ENCODE measurements at regions not wholly inside any gene's neighbourhood (a gene's known extent, or its start where the extent isn't known, plus 50 kb on each side); places are given as distances from the start of the nearest gene placed in this dataset.

GRCh38 chr17:71496552-71496951, 624.3 kb upstream of the SOX9 start:
- Histone ChIP-seq H3K4me3 (replicated peaks; ENCODE audit: low read depth, low read length) (no peak overlapping the region), H3K36me3 (ENCODE audit: control insufficient read depth, insufficient read depth, low read length) (no peaks in the 10 kb centered on the region), H3K27me3 (replicated peaks; ENCODE audit: control insufficient read depth, insufficient read depth, low read length) (no peaks in the 10 kb centered on the region)
- DNase-seq (ENCODE audit: extremely low read depth, insufficient read length): no peak
- no peak for TF ChIP-seq CTCF (IDR thresholded peaks at IDR 0.05; ENCODE audit: insufficient read depth, low read length, poor library complexity, severe bottlenecking)

- DNase-seq (ENCODE audit: extremely low read depth, insufficient read length): no peak
- Histone ChIP-seq H3K4me3 (replicated peaks; ENCODE audit: low read depth, low read length) (no peak overlapping the region), H3K36me3 (ENCODE audit: control insufficient read depth, insufficient read depth, low read length) (no peaks in the 10 kb centered on the region), H3K27me3 (replicated peaks; ENCODE audit: control insufficient read depth, insufficient read depth, low read length) (no peaks in the 10 kb centered on the region)
- no peak for TF ChIP-seq CTCF (IDR thresholded peaks at IDR 0.05; ENCODE audit: insufficient read depth, low read length, poor library complexity, severe bottlenecking)
Observed at GRCh38 chr17:71500761-71501555, 619.9 kb upstream of the SOX9 start.

- no peak for DNase-seq (ENCODE audit: extremely low read depth, insufficient read length)
- Histone ChIP-seq H3K27me3 (replicated peaks; ENCODE audit: control insufficient read depth, insufficient read depth, low read length) (no peaks in the 10 kb centered on the region), H3K4me3 (replicated peaks; ENCODE audit: low read depth, low read length) (no peak overlapping the region), H3K36me3 (ENCODE audit: control insufficient read depth, insufficient read depth, low read length) (no peaks in the 10 kb centered on the region)
- no peak for TF ChIP-seq CTCF (IDR thresholded peaks at IDR 0.05; ENCODE audit: insufficient read depth, low read length, poor library complexity, severe bottlenecking)
Observed at GRCh38 chr17:71501711-71502110, 619.1 kb upstream of the SOX9 start.

GRCh38 chr17:71502443-71502842, 618.4 kb upstream of the SOX9 start:
- H3K27me3 ChIP-seq (replicated peaks; ENCODE audit: control insufficient read depth, insufficient read depth, low read length): no peaks in the 10 kb centered on the region
- H3K4me3 ChIP-seq (replicated peaks; ENCODE audit: low read depth, low read length): no peak overlapping the region
- DNase-seq (ENCODE audit: extremely low read depth, insufficient read length): no peak
- H3K36me3 ChIP-seq (ENCODE audit: control insufficient read depth, insufficient read depth, low read length): no peaks in the 10 kb centered on the region
- TF ChIP-seq CTCF (IDR thresholded peaks at IDR 0.05; ENCODE audit: insufficient read depth, low read length, poor library complexity, severe bottlenecking): no peak

GRCh38 chr17:71503710-71504465, 616.9 kb upstream of the SOX9 start:
- no peak overlapping the region for H3K4me3 ChIP-seq (replicated peaks; ENCODE audit: low read depth, low read length)
- H3K27me3 ChIP-seq (replicated peaks; ENCODE audit: control insufficient read depth, insufficient read depth, low read length): no peaks in the 10 kb centered on the region
- TF ChIP-seq CTCF (IDR thresholded peaks at IDR 0.05; ENCODE audit: insufficient read depth, low read length, poor library complexity, severe bottlenecking): no peak
- DNase-seq (ENCODE audit: extremely low read depth, insufficient read length): no peak
- no peaks in the 10 kb centered on the region for H3K36me3 ChIP-seq (ENCODE audit: control insufficient read depth, insufficient read depth, low read length)

Data from GM06990 (cell line).